ENCODE measurements at regions not wholly inside any gene's neighbourhood (a gene's known extent, or its start where the extent isn't known, plus 50 kb on each side); places are given as distances from the start of the nearest gene placed in this dataset.
A peak's percentile ranks its signal among the peaks of the same experiment; 100 is the strongest.

GRCh38 chr9:131809941-131810344 lies 70.1 kb upstream of the RAPGEF1 start:
- DNase-seq (ENCODE audit: low read depth): peak; percentile 26
- no peak for TF ChIP-seq CTCF (IDR thresholded peaks at IDR 0.05; ENCODE audit: low read length, missing control alignments)

DNA sequence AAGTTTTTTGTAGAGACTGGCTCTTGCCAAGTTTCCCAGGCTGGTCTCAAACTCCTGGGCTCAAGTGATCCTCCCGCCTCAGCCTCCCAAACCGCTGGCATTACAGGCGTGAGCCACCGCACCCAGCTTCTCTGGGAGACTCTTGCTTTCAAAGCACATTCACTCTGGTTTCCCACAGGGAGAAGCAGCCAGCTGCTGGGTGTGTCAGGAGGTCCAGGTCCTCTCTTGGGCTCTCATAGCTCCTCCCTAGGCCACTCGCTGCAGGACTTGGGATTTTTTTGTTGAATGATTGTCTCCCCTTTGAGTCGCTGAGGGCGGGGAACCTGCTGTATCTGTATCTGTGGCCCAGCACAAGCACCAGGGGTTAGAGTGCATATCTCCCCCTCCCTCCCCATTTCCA lies 68.4 kb upstream of the RAPGEF1 start:
- DNase-seq (ENCODE audit: low read depth): no peak
- TF ChIP-seq CTCF (IDR thresholded peaks at IDR 0.05; ENCODE audit: low read length, missing control alignments): no peak

More at GRCh38 chr9:131809941-131810344, 70.1 kb upstream of the RAPGEF1 start:
- no peak overlapping the region for H3K4me3 ChIP-seq (replicated peaks; ENCODE audit: low read depth, low read length)

GRCh38 chr9:131807144-131807983 lies 67.5 kb upstream of the RAPGEF1 start:
- no peak for TF ChIP-seq CTCF (IDR thresholded peaks at IDR 0.05; ENCODE audit: low read length, missing control alignments)
- DNase-seq (ENCODE audit: low read depth): no peak
- no peak overlapping the region for H3K4me3 ChIP-seq (replicated peaks; ENCODE audit: low read depth, low read length)

More for the DNA sequence above, 68.4 kb upstream of the RAPGEF1 start:
- no peak overlapping the region for H3K4me3 ChIP-seq (replicated peaks; ENCODE audit: low read depth, low read length)

GRCh38 chr9:131805803-131806202 lies 65.9 kb upstream of the RAPGEF1 start:
- TF ChIP-seq CTCF (IDR thresholded peaks at IDR 0.05; ENCODE audit: low read length, missing control alignments): no peak
- H3K4me3 ChIP-seq (replicated peaks; ENCODE audit: low read depth, low read length): no peak overlapping the region
- no peak for DNase-seq (ENCODE audit: low read depth)

GRCh38 chr9:131804826-131805225 lies 65.0 kb upstream of the RAPGEF1 start:
- H3K4me3 ChIP-seq (replicated peaks; ENCODE audit: low read depth, low read length): no peak overlapping the region
- DNase-seq (ENCODE audit: low read depth): no peak
- no peak for TF ChIP-seq CTCF (IDR thresholded peaks at IDR 0.05; ENCODE audit: low read length, missing control alignments)

DNA sequence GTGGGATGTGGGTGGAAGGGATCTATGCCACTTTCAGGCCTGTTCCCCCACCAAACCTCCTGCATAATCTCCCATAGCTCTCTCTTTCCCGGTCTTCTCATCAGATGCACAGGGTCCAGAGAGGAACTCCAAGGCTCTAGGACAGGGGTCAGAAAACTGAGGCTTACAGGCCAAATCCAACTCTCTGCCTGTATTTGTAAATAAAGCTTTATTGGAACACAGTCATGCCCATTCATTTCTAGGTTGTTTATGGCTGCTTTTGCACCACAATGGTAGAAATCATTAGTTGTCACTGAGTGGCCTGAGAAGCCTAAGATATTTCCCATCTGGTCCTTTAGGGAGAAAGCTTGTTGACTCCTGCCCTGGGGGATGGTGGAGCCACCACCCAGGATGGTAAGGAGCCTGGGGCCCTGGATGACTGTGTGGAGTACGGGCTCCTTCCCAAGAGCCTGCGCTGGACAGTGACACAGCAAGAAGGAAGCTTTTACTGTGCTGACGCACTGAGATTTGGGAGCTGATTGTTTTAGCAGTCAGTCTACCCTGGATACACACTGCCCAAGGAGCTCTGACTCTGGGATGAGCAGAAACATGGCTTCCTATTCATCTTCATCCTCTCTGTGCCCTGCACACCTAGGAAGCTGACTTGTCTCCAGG lies 64.0 kb upstream of the RAPGEF1 start:
- DNase-seq (ENCODE audit: low read depth): no peak
- no peak for TF ChIP-seq CTCF (IDR thresholded peaks at IDR 0.05; ENCODE audit: low read length, missing control alignments)
- H3K4me3 ChIP-seq (replicated peaks; ENCODE audit: low read depth, low read length): no peak overlapping the region
